ENCODE measurements at regions not wholly inside any gene's neighbourhood (a gene's known extent, or its start where the extent isn't known, plus 50 kb on each side); places are given as distances from the start of the nearest gene placed in this dataset.

DNA sequence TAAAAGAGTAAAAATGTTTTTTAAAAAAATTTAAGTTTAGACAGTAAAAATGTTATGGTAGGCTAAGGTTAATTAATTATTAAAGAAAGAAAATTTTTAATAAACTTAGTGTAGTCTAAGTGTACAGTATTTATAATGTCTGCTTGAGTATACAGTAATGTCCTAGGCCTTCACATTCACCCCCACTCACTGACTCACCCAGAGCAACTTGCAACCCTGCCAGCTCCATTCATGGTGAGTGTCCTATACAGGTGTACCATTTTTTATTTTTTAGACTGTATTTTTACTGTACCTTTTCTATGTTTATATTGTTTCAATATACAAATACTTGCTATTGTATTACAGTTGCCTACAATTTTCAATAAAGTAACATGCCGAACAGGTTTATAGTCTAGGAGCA, 234.1 kb downstream of the AUH start:
- intact Hi-C loops (cut with DNase I) = no loop called here
- DNase-seq = no peak
- H3K36me3 ChIP-seq (replicated peaks in 1 of 2; ENCODE audit: insufficient read depth in 1 of 2, low read depth in 2 of 2) = no peaks in the 10 kb centered on the region
- H3K4me1 ChIP-seq = no peaks in the 10 kb centered on the region
- no peaks in the 10 kb centered on the region for H3K9me3 ChIP-seq
- H3K27me3 ChIP-seq = no peaks in the 10 kb centered on the region
- no peak for TF ChIP-seq POLR2A (IDR thresholded peaks at IDR 0.05)
- TF ChIP-seq, protein P1, sequence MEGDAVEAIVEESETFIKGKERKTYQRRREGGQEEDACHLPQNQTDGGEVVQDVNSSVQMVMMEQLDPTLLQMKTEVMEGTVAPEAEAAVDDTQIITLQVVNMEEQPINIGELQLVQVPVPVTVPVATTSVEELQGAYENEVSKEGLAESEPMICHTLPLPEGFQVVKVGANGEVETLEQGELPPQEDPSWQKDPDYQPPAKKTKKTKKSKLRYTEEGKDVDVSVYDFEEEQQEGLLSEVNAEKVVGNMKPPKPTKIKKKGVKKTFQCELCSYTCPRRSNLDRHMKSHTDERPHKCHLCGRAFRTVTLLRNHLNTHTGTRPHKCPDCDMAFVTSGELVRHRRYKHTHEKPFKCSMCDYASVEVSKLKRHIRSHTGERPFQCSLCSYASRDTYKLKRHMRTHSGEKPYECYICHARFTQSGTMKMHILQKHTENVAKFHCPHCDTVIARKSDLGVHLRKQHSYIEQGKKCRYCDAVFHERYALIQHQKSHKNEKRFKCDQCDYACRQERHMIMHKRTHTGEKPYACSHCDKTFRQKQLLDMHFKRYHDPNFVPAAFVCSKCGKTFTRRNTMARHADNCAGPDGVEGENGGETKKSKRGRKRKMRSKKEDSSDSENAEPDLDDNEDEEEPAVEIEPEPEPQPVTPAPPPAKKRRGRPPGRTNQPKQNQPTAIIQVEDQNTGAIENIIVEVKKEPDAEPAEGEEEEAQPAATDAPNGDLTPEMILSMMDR (IDR thresholded peaks at IDR 0.05) = no peak
- no peak overlapping the region for H3K4me3 ChIP-seq
- WGBS, 2 donors = 96 to 97% methylated on average over 1 of the region's 1 CpG
- no peak for ATAC-seq
- H3K27ac ChIP-seq = no peak overlapping the region

DNA sequence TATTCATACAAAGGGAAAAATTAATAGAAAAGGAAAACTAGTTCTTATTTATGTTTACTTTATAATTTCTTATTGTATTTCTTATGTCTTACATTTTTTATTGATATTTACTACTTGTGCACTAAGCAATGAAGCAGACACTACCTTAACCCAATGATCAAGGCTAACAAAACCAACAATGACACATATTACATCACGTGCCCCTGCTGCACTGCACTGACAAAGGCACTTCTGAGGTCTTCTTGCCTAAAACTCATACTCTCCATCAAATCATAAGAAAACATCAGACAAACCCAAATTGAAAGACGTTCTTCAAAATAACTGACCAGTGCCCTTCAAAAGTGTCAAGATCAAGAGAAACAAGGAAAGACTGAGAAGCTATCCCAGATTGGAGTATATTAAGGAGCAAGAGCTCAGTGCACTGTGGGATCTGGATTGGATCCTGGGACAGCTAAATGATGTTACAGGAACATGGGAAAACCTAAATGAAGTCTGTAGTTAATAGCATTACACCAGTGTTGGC, 230.9 kb downstream of the AUH start:
- DNase-seq (no peak), ATAC-seq (no peak)
- Histone ChIP-seq H3K4me1 (no peaks in the 10 kb centered on the region), H3K36me3 (replicated peaks in 1 of 2; ENCODE audit: insufficient read depth in 1 of 2, low read depth in 2 of 2) (no peaks in the 10 kb centered on the region), H3K27ac (no peak overlapping the region), H3K4me3 (no peak overlapping the region), H3K27me3 (no peaks in the 10 kb centered on the region), H3K9me3 (no peaks in the 10 kb centered on the region)
- intact Hi-C loops (cut with DNase I) = no loop called here
- TF ChIP-seq, protein P1 (IDR thresholded peaks at IDR 0.05) = no peak
- TF ChIP-seq POLR2A (IDR thresholded peaks at IDR 0.05) = no peak
- WGBS, 2 donors = 65 to 78% methylated on average over 2 of the region's 2 CpGs

DNA sequence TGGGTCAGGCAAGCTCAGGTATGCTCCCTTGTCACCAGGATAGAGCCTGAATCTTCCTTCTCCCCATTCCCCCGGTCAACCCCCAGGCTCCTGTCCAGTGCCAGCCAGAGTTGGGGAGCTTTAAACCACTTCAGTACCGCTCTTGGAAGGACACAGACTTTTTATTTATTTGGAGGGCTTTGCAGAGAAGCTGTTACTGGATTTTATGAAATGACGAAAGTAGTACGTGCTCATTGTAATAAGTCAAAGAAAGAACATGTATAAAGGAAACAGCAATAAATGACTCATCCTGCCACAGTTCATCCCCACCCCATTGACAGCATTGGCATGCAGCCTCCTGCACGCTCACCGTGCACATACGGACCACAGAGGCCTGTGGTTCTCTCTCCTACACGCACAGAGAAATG, 230.3 kb downstream of the AUH start:
- H3K9me3 ChIP-seq = no peaks in the 10 kb centered on the region
- no peaks in the 10 kb centered on the region for H3K4me1 ChIP-seq
- intact Hi-C loops (cut with DNase I) = no loop called here
- ATAC-seq (no peak), DNase-seq (peak in 1 of 4 donors; percentile 47)
- no peak overlapping the region for H3K4me3 ChIP-seq
- TF ChIP-seq, protein P1 (IDR thresholded peaks at IDR 0.05) = no peak
- TF ChIP-seq POLR2A (IDR thresholded peaks at IDR 0.05) = no peak
- H3K27me3 ChIP-seq = no peaks in the 10 kb centered on the region
- H3K27ac ChIP-seq = no peak overlapping the region
- WGBS, 2 donors = 67 to 82% methylated on average over 8 of the region's 8 CpGs
- no peaks in the 10 kb centered on the region for H3K36me3 ChIP-seq (replicated peaks in 1 of 2; ENCODE audit: insufficient read depth in 1 of 2, low read depth in 2 of 2)

GRCh38 chr9:91132576-91133073, 229.1 kb downstream of the AUH start:
- Histone ChIP-seq H3K4me3 (no peak overlapping the region), H3K27ac (no peak overlapping the region), H3K27me3 (no peaks in the 10 kb centered on the region), H3K9me3 (no peaks in the 10 kb centered on the region), H3K36me3 (replicated peaks in 1 of 2; ENCODE audit: insufficient read depth in 1 of 2, low read depth in 2 of 2) (no peaks in the 10 kb centered on the region), H3K4me1 (no peaks in the 10 kb centered on the region)
- WGBS, 2 donors = 82 to 92% methylated on average over 2 to 3 of the region's 3 CpGs
- no peak for DNase-seq
- intact Hi-C loops (cut with DNase I) = no loop called here
- ATAC-seq = no peak
- no peak for TF ChIP-seq POLR2A (IDR thresholded peaks at IDR 0.05)
- TF ChIP-seq, protein P1 (IDR thresholded peaks at IDR 0.05) = no peak

GRCh38 chr9:91134608-91135007, 227.1 kb downstream of the AUH start:
- 82 to 83% methylated on average over 2 of the region's 2 CpGs for WGBS, 2 donors
- ATAC-seq (no peak), DNase-seq (no peak)
- no peaks in the 10 kb centered on the region for H3K27me3 ChIP-seq
- no peaks in the 10 kb centered on the region for H3K9me3 ChIP-seq
- H3K4me1 ChIP-seq = no peaks in the 10 kb centered on the region
- TF ChIP-seq, protein P1 (IDR thresholded peaks at IDR 0.05) = no peak
- TF ChIP-seq POLR2A (IDR thresholded peaks at IDR 0.05) = no peak
- H3K36me3 ChIP-seq (replicated peaks in 1 of 2; ENCODE audit: insufficient read depth in 1 of 2, low read depth in 2 of 2) = no peaks in the 10 kb centered on the region
- intact Hi-C loops (cut with DNase I) = no loop called here
- H3K27ac ChIP-seq = no peak overlapping the region
- no peak overlapping the region for H3K4me3 ChIP-seq
